Neural cell (in vitro differentiated cells): ENCODE measurements at regions not wholly inside any gene's neighbourhood (a gene's known extent, or its start where the extent isn't known, plus 50 kb on each side); places are given as distances from the start of the nearest gene placed in this dataset.

Experiments
- H2AFZ ChIP-seq: fragments of 200-600, 300-800 bp; sonication (generic), shearing (Covaris generic); 2 replicates; pipeline ENCODE4 v1.6.0; 2014; ENCODE audit warnings: low read depth, mild to moderate bottlenecking, antibody characterized with exemption, low read length, moderate library complexity
- H3F3A ChIP-seq: fragments of 200-600 bp; shearing (Covaris generic); 2 replicates; pipeline ENCODE4 v1.6.1; 2016; ENCODE audit warnings: mild to moderate bottlenecking, moderate library complexity, mixed read lengths, antibody characterized with exemption, low read length; ENCODE audit not compliant: insufficient read depth, poor library complexity, severe bottlenecking
- H3K27ac ChIP-seq: fragments of 200-600, 300-800 bp; sonication (generic), shearing (Covaris generic); 2 replicates; pipeline ENCODE4 v1.5.1; 2014; ENCODE audit warnings: mild to moderate bottlenecking, low read length, moderate library complexity
- H3K27me3 ChIP-seq: fragments of 300-800, 200-600 bp; sonication (generic), shearing (Covaris generic); 2 replicates; pipeline ENCODE4 v1.6.0; 2014; ENCODE audit warnings: mild to moderate bottlenecking, low read depth, low read length, moderate library complexity; ENCODE audit not compliant: insufficient read depth
- H3K36me3 ChIP-seq: fragments of 300-800, 200-600 bp; sonication (generic), shearing (Covaris generic); 2 replicates; pipeline ENCODE4 v1.5.1; 2014; ENCODE audit warnings: mild to moderate bottlenecking, antibody characterized with exemption, low read length, moderate library complexity; ENCODE audit not compliant: insufficient read depth
- H3K4me2 ChIP-seq: fragments of 300-800, 200-600 bp; sonication (generic), shearing (Covaris generic); 2 replicates; pipeline ENCODE4 v1.6.0; 2014; ENCODE audit warnings: mild to moderate bottlenecking, low read length
- H3K4me3 ChIP-seq: fragments of 300-800, 200-600 bp; sonication (generic), shearing (Covaris generic); 2 replicates; pipeline ENCODE4 v1.5.1; 2014; ENCODE audit warnings: mild to moderate bottlenecking, low read length, moderate library complexity
- H3K79me2 ChIP-seq: fragments of 200-600 bp; shearing (Covaris generic); replicated peaks from 2 replicates; pipeline ENCODE4 v1.6.0; 2014; ENCODE audit warnings: mild to moderate bottlenecking, low read length, moderate library complexity; ENCODE audit not compliant: insufficient read depth
- H3K9ac ChIP-seq: fragments of 300-800, 200-600 bp; sonication (generic), shearing (Covaris generic); 2 replicates; pipeline ENCODE4 v1.6.1; 2016; ENCODE audit warnings: mild to moderate bottlenecking, low read length, mixed read lengths
- H3K9me2 ChIP-seq: fragments of 200-600 bp; shearing (Covaris generic); 2 replicates; pipeline ENCODE4 v1.6.1; 2016; ENCODE audit warnings: mild to moderate bottlenecking, low read length, mixed read lengths; ENCODE audit not compliant: insufficient read depth
- H3K9me3 ChIP-seq: fragments of 200-600, 300-800 bp; sonication (generic), shearing (Covaris generic); 2 replicates; pipeline ENCODE4 v1.6.1; 2016; ENCODE audit warnings: mild to moderate bottlenecking, mixed run types, low read length, moderate library complexity, mixed read lengths
- H4K20me1 ChIP-seq: fragments of 200-600 bp; shearing (Covaris generic); 2 replicates; pipeline ENCODE4 v1.6.1; 2016; ENCODE audit warnings: mild to moderate bottlenecking, mixed run types; ENCODE audit not compliant: insufficient read depth
- EP300 ChIP-seq: fragments of 450-650 bp; conservative IDR thresholded peaks from 2 replicates; pipeline ENCODE4 v1.6.1; 2014; ENCODE audit warnings: antibody characterized with exemption, mild to moderate bottlenecking, moderate library complexity; ENCODE audit not compliant: poor library complexity, severe bottlenecking
- EZH2 ChIP-seq: fragments of 200-600, 300-800 bp; shearing (Covaris generic), sonication (generic); IDR thresholded peaks from 2 replicates; pipeline ENCODE4 v1.6.1; 2014; ENCODE audit warnings: antibody characterized with exemption, low read length, borderline replicate concordance, mild to moderate bottlenecking; ENCODE audit not compliant: insufficient read depth, poor library complexity, severe bottlenecking
- MXI1 ChIP-seq: fragments of 450-650 bp; conservative IDR thresholded peaks from 2 replicates; pipeline ENCODE4 v1.6.1; 2014; ENCODE audit warnings: antibody characterized with exemption, mild to moderate bottlenecking; ENCODE audit not compliant: poor library complexity, severe bottlenecking
- POLR2AphosphoS5 ChIP-seq: IDR thresholded peaks from 2 replicates; pipeline ENCODE4 v1.6.1; 2012
- RAD21 ChIP-seq: fragments of 450-650 bp; conservative IDR thresholded peaks from 2 replicates; pipeline ENCODE4 v1.6.1; 2014; ENCODE audit warnings: antibody characterized with exemption, mild to moderate bottlenecking, moderate library complexity
- REST ChIP-seq: IDR thresholded peaks from 2 replicates; pipeline ENCODE4 v1.6.1; 2012; ENCODE audit warnings: borderline replicate concordance
- SMC3 ChIP-seq: fragments of 450-650 bp; conservative IDR thresholded peaks from 2 replicates; pipeline ENCODE4 v1.6.1; 2014; ENCODE audit warnings: antibody characterized with exemption, mild to moderate bottlenecking, moderate library complexity; ENCODE audit not compliant: poor library complexity
- TAF1 ChIP-seq: IDR thresholded peaks from 2 replicates; pipeline ENCODE4 v1.6.1; 2012; ENCODE audit warnings: low read depth
- TF ChIP-seq, protein P1 (sequence below): fragments of 450-650 bp; IDR thresholded peaks from 2 replicates; pipeline ENCODE4 v1.5.1; 2014; ENCODE audit warnings: antibody characterized with exemption, mild to moderate bottlenecking, moderate library complexity; ENCODE audit not compliant: poor library complexity, severe bottlenecking

DNA sequence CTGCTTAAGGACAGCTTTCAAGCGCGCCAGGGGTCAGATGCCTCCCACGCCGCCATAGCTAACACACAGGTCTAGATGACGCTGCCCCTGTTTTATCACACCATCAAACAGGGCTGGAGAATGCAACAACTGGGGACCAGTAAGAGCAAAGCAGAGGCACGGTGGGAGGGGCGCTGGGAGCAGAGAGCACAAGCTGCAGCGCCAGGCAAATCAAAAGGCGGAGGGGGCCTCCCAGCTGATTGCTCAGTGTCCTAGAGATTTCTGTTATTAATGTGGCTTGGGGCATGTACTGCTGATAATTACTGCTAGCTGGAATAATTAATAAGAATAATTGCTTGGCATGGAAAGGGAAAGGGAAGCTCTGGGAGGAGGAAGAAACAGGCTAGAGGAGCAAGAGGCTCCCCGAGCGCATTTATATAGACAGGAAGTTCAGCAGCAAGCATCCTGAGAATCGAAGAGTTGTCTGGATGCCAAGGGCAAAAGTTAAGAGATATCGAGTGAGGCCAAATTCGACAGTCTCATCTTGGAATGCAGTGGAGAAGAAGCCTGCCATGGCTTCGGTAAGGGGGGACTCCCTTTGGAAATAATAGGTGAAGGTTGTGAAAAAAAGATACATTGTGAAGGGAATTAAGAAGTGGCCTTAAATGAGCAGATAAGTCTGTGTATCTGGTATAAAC, 104.5 kb upstream of the ZNF521 start:
- Histone ChIP-seq H3K27ac (no peak overlapping the region), H3K9ac (no peak overlapping the region), H3K4me2 (no peak overlapping the region), H3K4me3 (no peak overlapping the region), H4K20me1 (no peaks in the 10 kb centered on the region), H3K36me3 (no peaks in the 10 kb centered on the region), H3K9me3 (no peaks in the 10 kb centered on the region), H3K9me2 (no peaks in the 10 kb centered on the region), H3K27me3 (no peaks in the 10 kb centered on the region), H2AFZ (no peak overlapping the region), H3K79me2 (no peaks in the 10 kb centered on the region), H3F3A (no peaks in the 10 kb centered on the region)
- TF ChIP-seq EP300 (no peak), REST (no peak), EZH2 (no peak), RAD21 (no peak), MXI1 (no peak), POLR2AphosphoS5 (no peak), TAF1 (no peak), SMC3 (no peak)
- TF ChIP-seq, protein P1, sequence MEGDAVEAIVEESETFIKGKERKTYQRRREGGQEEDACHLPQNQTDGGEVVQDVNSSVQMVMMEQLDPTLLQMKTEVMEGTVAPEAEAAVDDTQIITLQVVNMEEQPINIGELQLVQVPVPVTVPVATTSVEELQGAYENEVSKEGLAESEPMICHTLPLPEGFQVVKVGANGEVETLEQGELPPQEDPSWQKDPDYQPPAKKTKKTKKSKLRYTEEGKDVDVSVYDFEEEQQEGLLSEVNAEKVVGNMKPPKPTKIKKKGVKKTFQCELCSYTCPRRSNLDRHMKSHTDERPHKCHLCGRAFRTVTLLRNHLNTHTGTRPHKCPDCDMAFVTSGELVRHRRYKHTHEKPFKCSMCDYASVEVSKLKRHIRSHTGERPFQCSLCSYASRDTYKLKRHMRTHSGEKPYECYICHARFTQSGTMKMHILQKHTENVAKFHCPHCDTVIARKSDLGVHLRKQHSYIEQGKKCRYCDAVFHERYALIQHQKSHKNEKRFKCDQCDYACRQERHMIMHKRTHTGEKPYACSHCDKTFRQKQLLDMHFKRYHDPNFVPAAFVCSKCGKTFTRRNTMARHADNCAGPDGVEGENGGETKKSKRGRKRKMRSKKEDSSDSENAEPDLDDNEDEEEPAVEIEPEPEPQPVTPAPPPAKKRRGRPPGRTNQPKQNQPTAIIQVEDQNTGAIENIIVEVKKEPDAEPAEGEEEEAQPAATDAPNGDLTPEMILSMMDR = no peak

GRCh38 chr18:25455646-25456045, 103.7 kb upstream of the ZNF521 start:
- no peaks in the 10 kb centered on the region for H3F3A ChIP-seq
- no peaks in the 10 kb centered on the region for H3K36me3 ChIP-seq
- H3K4me2 ChIP-seq = no peak overlapping the region
- H3K79me2 ChIP-seq = no peaks in the 10 kb centered on the region
- H3K9me2 ChIP-seq = no peaks in the 10 kb centered on the region
- no peak overlapping the region for H3K27ac ChIP-seq
- TF ChIP-seq EP300 = no peak
- TF ChIP-seq, protein P1 = no peak
- TF ChIP-seq TAF1 = no peak
- no peak for TF ChIP-seq RAD21
- TF ChIP-seq REST = no peak
- no peak for TF ChIP-seq POLR2AphosphoS5
- TF ChIP-seq SMC3 = no peak
- no peak for TF ChIP-seq MXI1
- no peak for TF ChIP-seq EZH2
- no peak overlapping the region for H3K9ac ChIP-seq
- no peaks in the 10 kb centered on the region for H4K20me1 ChIP-seq
- H2AFZ ChIP-seq = no peak overlapping the region
- no peaks in the 10 kb centered on the region for H3K27me3 ChIP-seq
- no peaks in the 10 kb centered on the region for H3K9me3 ChIP-seq
- H3K4me3 ChIP-seq = no peak overlapping the region
